Panc1 (cell line): ENCODE measurements at regions not wholly inside any gene's neighbourhood (a gene's known extent, or its start where the extent isn't known, plus 50 kb on each side); places are given as distances from the start of the nearest gene placed in this dataset.

Source experiments
- ATAC-seq: fragments of 200-7000 bp; cut with Tn5 transposase; 2 replicates; pipeline ENCODE4 v1.9.1; 2020; ENCODE audit warnings: mild to moderate bottlenecking, moderate library complexity
- BruUV-seq: library from RNA; stranded (reverse); fragments of 400-500 nt; replicated peaks from 2 replicates; lab custom pipeline; 2021; lab: Mats Ljungman, UMichigan
- CTCF ChIA-PET: fragments of 300-600 bp; sonication (Branson Sonifier 250); formaldehyde crosslinking; loops from one replicate; lab custom pipeline; 2022; ENCODE audit warnings: antibody characterized with exemption; lab: Charles Lee
- POLR2A ChIA-PET: fragments of 300-600 bp; sonication (Branson Sonifier 250); formaldehyde crosslinking; loops from one replicate; lab custom pipeline; 2022; ENCODE audit warnings: antibody characterized with exemption; lab: Charles Lee
- DNase-seq: peaks from one replicate; pipeline ENCODE4 v3.0.0-alpha.2; 2010; ENCODE audit warnings: low read depth, low spot score
- H3K27ac ChIP-seq: 2 replicates; pipeline ENCODE4 v1.5.1; 2011; ENCODE audit warnings: mild to moderate bottlenecking, low read length, inconsistent platforms
- H3K27me3 ChIP-seq: fragments of 200-500 bp; sonication (Bioruptor generic); 2 replicates; pipeline ENCODE4 v1.6.0; 2014; ENCODE audit warnings: low read length, inconsistent platforms; ENCODE audit not compliant: control insufficient read depth, insufficient read depth
- H3K36me3 ChIP-seq: fragments of 200-500 bp; sonication (Bioruptor generic); 2 replicates; pipeline ENCODE4 v1.5.1; 2014; ENCODE audit warnings: inconsistent platforms, mild to moderate bottlenecking, low read length, moderate library complexity; ENCODE audit not compliant: control insufficient read depth, insufficient read depth
- H3K4me1 ChIP-seq: 2 replicates; pipeline ENCODE4 v1.5.1; 2011; ENCODE audit warnings: inconsistent platforms, mild to moderate bottlenecking, low read length, moderate library complexity; ENCODE audit not compliant: control insufficient read depth, insufficient read depth
- H3K4me3 ChIP-seq, 2 experiments: 2 replicates each; pipeline ENCODE4 v1.5.1; 2011 to 2012; ENCODE audit warnings: low read depth in 2 of 2, low read length in 2 of 2, mild to moderate bottlenecking in 2 of 2, inconsistent platforms in 1 of 2, moderate library complexity in 1 of 2
- H3K9me3 ChIP-seq: fragments of 200-500 bp; sonication (Bioruptor generic); 2 replicates; pipeline ENCODE4 v1.5.1; 2014; ENCODE audit warnings: low read depth, mild to moderate bottlenecking, inconsistent platforms, low read length, moderate library complexity; ENCODE audit not compliant: control insufficient read depth, insufficient read depth
- CTCF ChIP-seq: fragments of 450-650 bp; IDR thresholded peaks from 2 replicates; pipeline ENCODE4 v1.5.1; 2017; ENCODE audit warnings: mild to moderate bottlenecking
- POLR2AphosphoS5 ChIP-seq: IDR thresholded peaks from 2 replicates; pipeline ENCODE4 v1.6.1; 2012; ENCODE audit warnings: mild to moderate bottlenecking, low read depth, low read length, moderate library complexity
- SIN3A ChIP-seq: IDR thresholded peaks from 2 replicates; pipeline ENCODE4 v1.6.1; 2012; ENCODE audit warnings: low read depth, mild to moderate bottlenecking, low read length, moderate library complexity, borderline replicate concordance; ENCODE audit not compliant: insufficient read depth
- TCF7L2 ChIP-seq: IDR thresholded peaks from 2 replicates; pipeline ENCODE4 v1.6.1; 2011; ENCODE audit warnings: mild to moderate bottlenecking, low read depth, low read length, inconsistent platforms
- in situ Hi-C: cut with HindIII; loops from 2 replicates; pipeline ENCODE4 v1.10.0; 2016; ENCODE audit warnings: low sequenced_read_pairs, low pct_unique_long_range_greater_than_20kb
- intact Hi-C: fragments of 100-400 bp; cut with micrococcal nuclease; formaldehyde crosslinking; loops from one replicate; pipeline ENCODE4 v1.10.0; 2022; ENCODE audit not compliant: unreplicated experiment
- TF ChIP-seq, protein P1 (sequence below), 2 experiments: IDR thresholded peaks; 2 replicates each; pipeline ENCODE4 v1.6.1; 2011 to 2012; ENCODE audit warnings: low read depth in 2 of 2, control low read depth in 1 of 2, low read length in 1 of 2, mild to moderate bottlenecking in 1 of 2, moderate library complexity in 1 of 2; ENCODE audit not compliant: insufficient read depth in 1 of 2

- BruUV-seq: no TSS peak
- TF ChIP-seq POLR2AphosphoS5 (no peak), SIN3A (no peak), CTCF (no peak), TCF7L2 (no peak)
- TF ChIP-seq, protein P1, sequence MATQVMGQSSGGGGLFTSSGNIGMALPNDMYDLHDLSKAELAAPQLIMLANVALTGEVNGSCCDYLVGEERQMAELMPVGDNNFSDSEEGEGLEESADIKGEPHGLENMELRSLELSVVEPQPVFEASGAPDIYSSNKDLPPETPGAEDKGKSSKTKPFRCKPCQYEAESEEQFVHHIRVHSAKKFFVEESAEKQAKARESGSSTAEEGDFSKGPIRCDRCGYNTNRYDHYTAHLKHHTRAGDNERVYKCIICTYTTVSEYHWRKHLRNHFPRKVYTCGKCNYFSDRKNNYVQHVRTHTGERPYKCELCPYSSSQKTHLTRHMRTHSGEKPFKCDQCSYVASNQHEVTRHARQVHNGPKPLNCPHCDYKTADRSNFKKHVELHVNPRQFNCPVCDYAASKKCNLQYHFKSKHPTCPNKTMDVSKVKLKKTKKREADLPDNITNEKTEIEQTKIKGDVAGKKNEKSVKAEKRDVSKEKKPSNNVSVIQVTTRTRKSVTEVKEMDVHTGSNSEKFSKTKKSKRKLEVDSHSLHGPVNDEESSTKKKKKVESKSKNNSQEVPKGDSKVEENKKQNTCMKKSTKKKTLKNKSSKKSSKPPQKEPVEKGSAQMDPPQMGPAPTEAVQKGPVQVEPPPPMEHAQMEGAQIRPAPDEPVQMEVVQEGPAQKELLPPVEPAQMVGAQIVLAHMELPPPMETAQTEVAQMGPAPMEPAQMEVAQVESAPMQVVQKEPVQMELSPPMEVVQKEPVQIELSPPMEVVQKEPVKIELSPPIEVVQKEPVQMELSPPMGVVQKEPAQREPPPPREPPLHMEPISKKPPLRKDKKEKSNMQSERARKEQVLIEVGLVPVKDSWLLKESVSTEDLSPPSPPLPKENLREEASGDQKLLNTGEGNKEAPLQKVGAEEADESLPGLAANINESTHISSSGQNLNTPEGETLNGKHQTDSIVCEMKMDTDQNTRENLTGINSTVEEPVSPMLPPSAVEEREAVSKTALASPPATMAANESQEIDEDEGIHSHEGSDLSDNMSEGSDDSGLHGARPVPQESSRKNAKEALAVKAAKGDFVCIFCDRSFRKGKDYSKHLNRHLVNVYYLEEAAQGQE (IDR thresholded peaks at IDR 0.05; ENCODE audit: insufficient read depth in 1 of 2, low read depth in 2 of 2, low read length in 1 of 2): no peak
- Histone ChIP-seq H3K9me3 (no peaks in the 10 kb centered on the region), H3K4me3 (no peak overlapping the region), H3K27ac (no peak overlapping the region), H3K36me3 (no peaks in the 10 kb centered on the region), H3K27me3 (no peaks in the 10 kb centered on the region), H3K4me1 (no peaks in the 10 kb centered on the region)
- ATAC-seq: no peak
- no peak for DNase-seq
- in situ Hi-C loops: no loop called here
- CTCF ChIA-PET: no interaction called here
- intact Hi-C loops: no loop called here
- POLR2A ChIA-PET: no interaction called here
Measured at GRCh38 chrX:22360129-22360528, 87.4 kb downstream of the CBLL2 start.

GRCh38 chrX:22365460-22365859 lies 92.7 kb downstream of the CBLL2 start:
- Histone ChIP-seq H3K4me3 (no peak overlapping the region), H3K9me3 (no peaks in the 10 kb centered on the region), H3K27ac (no peak overlapping the region), H3K36me3 (no peaks in the 10 kb centered on the region), H3K4me1 (no peaks in the 10 kb centered on the region), H3K27me3 (no peaks in the 10 kb centered on the region)
- DNase-seq (peak; percentile 18), ATAC-seq (no peak)
- in situ Hi-C loops: no loop called here
- POLR2A ChIA-PET: no interaction called here
- intact Hi-C loops: no loop called here
- CTCF ChIA-PET: no interaction called here
- TF ChIP-seq, protein P1 (IDR thresholded peaks at IDR 0.05; ENCODE audit: insufficient read depth in 1 of 2, low read depth in 2 of 2, low read length in 1 of 2): no peak
- TF ChIP-seq CTCF (no peak), SIN3A (no peak), TCF7L2 (no peak), POLR2AphosphoS5 (no peak)
- BruUV-seq: no TSS peak
